DMS53 (cell line): ENCODE measurements at regions not wholly inside any gene's neighbourhood (a gene's known extent, or its start where the extent isn't known, plus 50 kb on each side); places are given as distances from the start of the nearest gene placed in this dataset.
A peak's percentile ranks its signal among the peaks of the same experiment; 100 is the strongest.
"Not testable (repeated sequence)": the region's sequence is repeated elsewhere in the genome, so short reads cannot be mapped to it uniquely, and the experiment has no call there.

Experiments
- DNase-seq: peaks from one replicate; lab custom pipeline; 2025; lab: John Stamatoyannopoulos, UW

- no peak for DNase-seq
These were observed 210.6 kb downstream of the KLF6 start for GRCh38 chr10:3574451-3574850.

- no peak for DNase-seq
These were observed 211.5 kb downstream of the KLF6 start for GRCh38 chr10:3573498-3573897.

GRCh38 chr10:3571310-3571825, 213.6 kb downstream of the KLF6 start:
- no peak for DNase-seq

- no peak for DNase-seq
These were observed 214.1 kb downstream of the KLF6 start for GRCh38 chr10:3570855-3571266.

- DNase-seq = no peak
These were observed 214.8 kb downstream of the KLF6 start for GRCh38 chr10:3570131-3570729.

- peak; percentile 87 for DNase-seq
These were observed 216.0 kb downstream of the KLF6 start for GRCh38 chr10:3568983-3569382.

- peak; percentile 40 for DNase-seq
These were observed 216.6 kb downstream of the KLF6 start for GRCh38 chr10:3568392-3568791.

GRCh38 chr10:3567291-3567963, 217.6 kb downstream of the KLF6 start:
- DNase-seq = peak; percentile 18

- peak; percentile 46 for DNase-seq
These were observed 218.4 kb downstream of the KLF6 start for GRCh38 chr10:3566627-3567026.

- DNase-seq = peak; percentile 56
These were observed 220.5 kb downstream of the KLF6 start for GRCh38 chr10:3564346-3565002.

- DNase-seq = no peak
These were observed 221.7 kb downstream of the KLF6 start for GRCh38 chr10:3563298-3563697.

- DNase-seq = not testable (repeated sequence)
These were observed 224.4 kb downstream of the KLF6 start for GRCh38 chr10:3560628-3561027.

- no peak for DNase-seq
These were observed 225.5 kb downstream of the KLF6 start for GRCh38 chr10:3559527-3559926.

- DNase-seq = no peak
These were observed 226.0 kb downstream of the KLF6 start for GRCh38 chr10:3559011-3559410.

- DNase-seq = not testable (repeated sequence)
These were observed 228.6 kb downstream of the KLF6 start for GRCh38 chr10:3556191-3557017.

GRCh38 chr10:3554121-3554522, 230.9 kb downstream of the KLF6 start:
- DNase-seq = no peak

GRCh38 chr10:3552281-3552680, 232.7 kb downstream of the KLF6 start:
- DNase-seq = no peak

- peak; percentile 11 for DNase-seq
These were observed 233.2 kb downstream of the KLF6 start for GRCh38 chr10:3551761-3552160.

GRCh38 chr10:3549118-3549517, 235.9 kb downstream of the KLF6 start:
- no peak for DNase-seq

- no peak for DNase-seq
These were observed 236.3 kb downstream of the KLF6 start for GRCh38 chr10:3548702-3549101.

GRCh38 chr10:3548076-3548475, 236.9 kb downstream of the KLF6 start:
- DNase-seq = no peak

- no peak for DNase-seq
These were observed 240.4 kb downstream of the KLF6 start for GRCh38 chr10:3544561-3544960.
